PFSK-1 (cell line): ENCODE measurements at regions not wholly inside any gene's neighbourhood (a gene's known extent, or its start where the extent isn't known, plus 50 kb on each side); places are given as distances from the start of the nearest gene placed in this dataset.

Experiments used
- FOXP2 ChIP-seq: optimal IDR thresholded peaks from 2 replicates; pipeline ENCODE3; 2011; ENCODE audit warnings: borderline replicate concordance, control low read depth, inconsistent platforms; ENCODE audit not compliant: insufficient read depth; ENCODE audit errors: extremely low read length, extremely low read depth
- POLR2AphosphoS5 ChIP-seq: IDR thresholded peaks from 2 replicates; pipeline ENCODE4 v1.6.1; 2012; ENCODE audit warnings: low read depth, mild to moderate bottlenecking, control low read depth, low read length, moderate library complexity
- TF ChIP-seq, protein P1 (sequence below), 2 experiments: IDR thresholded peaks; 2 replicates each; pipeline versions ENCODE4 v1.6.1 to v1.8.0; 2011 to 2012; ENCODE audit warnings: low read depth in 2 of 2, low read length in 2 of 2, control low read depth in 1 of 2, inconsistent platforms in 1 of 2, mild to moderate bottlenecking in 1 of 2, moderate library complexity in 1 of 2; ENCODE audit not compliant: insufficient read depth in 1 of 2

DNA sequence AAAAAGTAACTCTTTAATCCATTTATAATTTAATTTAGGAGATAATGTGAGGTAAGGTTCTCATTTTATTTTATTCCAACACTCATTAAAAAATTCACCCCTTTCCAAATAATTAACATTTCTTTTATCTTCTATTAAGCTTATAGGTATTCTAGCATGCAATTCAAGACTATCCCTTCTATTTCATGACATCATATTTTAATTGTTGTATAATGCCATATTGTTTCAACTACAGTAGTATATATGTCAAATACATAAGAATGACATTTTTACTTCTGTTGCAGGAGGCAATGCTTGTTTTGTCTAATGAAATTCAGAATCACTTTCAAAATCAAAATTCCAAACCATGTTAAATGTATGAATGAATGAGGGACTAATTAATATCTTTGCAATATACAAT lies 76.2 kb downstream of the MAFB start:
- no peak for TF ChIP-seq POLR2AphosphoS5
- no peak for TF ChIP-seq FOXP2
- TF ChIP-seq, protein P1, sequence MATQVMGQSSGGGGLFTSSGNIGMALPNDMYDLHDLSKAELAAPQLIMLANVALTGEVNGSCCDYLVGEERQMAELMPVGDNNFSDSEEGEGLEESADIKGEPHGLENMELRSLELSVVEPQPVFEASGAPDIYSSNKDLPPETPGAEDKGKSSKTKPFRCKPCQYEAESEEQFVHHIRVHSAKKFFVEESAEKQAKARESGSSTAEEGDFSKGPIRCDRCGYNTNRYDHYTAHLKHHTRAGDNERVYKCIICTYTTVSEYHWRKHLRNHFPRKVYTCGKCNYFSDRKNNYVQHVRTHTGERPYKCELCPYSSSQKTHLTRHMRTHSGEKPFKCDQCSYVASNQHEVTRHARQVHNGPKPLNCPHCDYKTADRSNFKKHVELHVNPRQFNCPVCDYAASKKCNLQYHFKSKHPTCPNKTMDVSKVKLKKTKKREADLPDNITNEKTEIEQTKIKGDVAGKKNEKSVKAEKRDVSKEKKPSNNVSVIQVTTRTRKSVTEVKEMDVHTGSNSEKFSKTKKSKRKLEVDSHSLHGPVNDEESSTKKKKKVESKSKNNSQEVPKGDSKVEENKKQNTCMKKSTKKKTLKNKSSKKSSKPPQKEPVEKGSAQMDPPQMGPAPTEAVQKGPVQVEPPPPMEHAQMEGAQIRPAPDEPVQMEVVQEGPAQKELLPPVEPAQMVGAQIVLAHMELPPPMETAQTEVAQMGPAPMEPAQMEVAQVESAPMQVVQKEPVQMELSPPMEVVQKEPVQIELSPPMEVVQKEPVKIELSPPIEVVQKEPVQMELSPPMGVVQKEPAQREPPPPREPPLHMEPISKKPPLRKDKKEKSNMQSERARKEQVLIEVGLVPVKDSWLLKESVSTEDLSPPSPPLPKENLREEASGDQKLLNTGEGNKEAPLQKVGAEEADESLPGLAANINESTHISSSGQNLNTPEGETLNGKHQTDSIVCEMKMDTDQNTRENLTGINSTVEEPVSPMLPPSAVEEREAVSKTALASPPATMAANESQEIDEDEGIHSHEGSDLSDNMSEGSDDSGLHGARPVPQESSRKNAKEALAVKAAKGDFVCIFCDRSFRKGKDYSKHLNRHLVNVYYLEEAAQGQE (IDR thresholded peaks at IDR 0.05; ENCODE audit: insufficient read depth in 1 of 2, low read depth in 2 of 2, low read length in 2 of 2) = no peak
